Neural cell (in vitro differentiated cells): ENCODE measurements at regions not wholly inside any gene's neighbourhood (a gene's known extent, or its start where the extent isn't known, plus 50 kb on each side); places are given as distances from the start of the nearest gene placed in this dataset.

Experiments
- H2AFZ ChIP-seq: fragments of 200-600, 300-800 bp; sonication (generic), shearing (Covaris generic); 2 replicates; pipeline ENCODE4 v1.6.0; 2014; ENCODE audit warnings: low read depth, mild to moderate bottlenecking, antibody characterized with exemption, low read length, moderate library complexity
- H3F3A ChIP-seq: fragments of 200-600 bp; shearing (Covaris generic); 2 replicates; pipeline ENCODE4 v1.6.1; 2016; ENCODE audit warnings: mild to moderate bottlenecking, moderate library complexity, mixed read lengths, antibody characterized with exemption, low read length; ENCODE audit not compliant: insufficient read depth, poor library complexity, severe bottlenecking
- H3K27ac ChIP-seq: fragments of 200-600, 300-800 bp; sonication (generic), shearing (Covaris generic); 2 replicates; pipeline ENCODE4 v1.5.1; 2014; ENCODE audit warnings: mild to moderate bottlenecking, low read length, moderate library complexity
- H3K27me3 ChIP-seq: fragments of 300-800, 200-600 bp; sonication (generic), shearing (Covaris generic); 2 replicates; pipeline ENCODE4 v1.6.0; 2014; ENCODE audit warnings: mild to moderate bottlenecking, low read depth, low read length, moderate library complexity; ENCODE audit not compliant: insufficient read depth
- H3K36me3 ChIP-seq: fragments of 300-800, 200-600 bp; sonication (generic), shearing (Covaris generic); 2 replicates; pipeline ENCODE4 v1.5.1; 2014; ENCODE audit warnings: mild to moderate bottlenecking, antibody characterized with exemption, low read length, moderate library complexity; ENCODE audit not compliant: insufficient read depth
- H3K4me2 ChIP-seq: fragments of 300-800, 200-600 bp; sonication (generic), shearing (Covaris generic); 2 replicates; pipeline ENCODE4 v1.6.0; 2014; ENCODE audit warnings: mild to moderate bottlenecking, low read length
- H3K4me3 ChIP-seq: fragments of 300-800, 200-600 bp; sonication (generic), shearing (Covaris generic); 2 replicates; pipeline ENCODE4 v1.5.1; 2014; ENCODE audit warnings: mild to moderate bottlenecking, low read length, moderate library complexity
- H3K79me2 ChIP-seq: fragments of 200-600 bp; shearing (Covaris generic); replicated peaks from 2 replicates; pipeline ENCODE4 v1.6.0; 2014; ENCODE audit warnings: mild to moderate bottlenecking, low read length, moderate library complexity; ENCODE audit not compliant: insufficient read depth
- H3K9ac ChIP-seq: fragments of 300-800, 200-600 bp; sonication (generic), shearing (Covaris generic); 2 replicates; pipeline ENCODE4 v1.6.1; 2016; ENCODE audit warnings: mild to moderate bottlenecking, low read length, mixed read lengths
- H3K9me2 ChIP-seq: fragments of 200-600 bp; shearing (Covaris generic); 2 replicates; pipeline ENCODE4 v1.6.1; 2016; ENCODE audit warnings: mild to moderate bottlenecking, low read length, mixed read lengths; ENCODE audit not compliant: insufficient read depth
- H3K9me3 ChIP-seq: fragments of 200-600, 300-800 bp; sonication (generic), shearing (Covaris generic); 2 replicates; pipeline ENCODE4 v1.6.1; 2016; ENCODE audit warnings: mild to moderate bottlenecking, mixed run types, low read length, moderate library complexity, mixed read lengths
- H4K20me1 ChIP-seq: fragments of 200-600 bp; shearing (Covaris generic); 2 replicates; pipeline ENCODE4 v1.6.1; 2016; ENCODE audit warnings: mild to moderate bottlenecking, mixed run types; ENCODE audit not compliant: insufficient read depth
- EP300 ChIP-seq: fragments of 450-650 bp; conservative IDR thresholded peaks from 2 replicates; pipeline ENCODE4 v1.6.1; 2014; ENCODE audit warnings: antibody characterized with exemption, mild to moderate bottlenecking, moderate library complexity; ENCODE audit not compliant: poor library complexity, severe bottlenecking
- EZH2 ChIP-seq: fragments of 200-600, 300-800 bp; shearing (Covaris generic), sonication (generic); IDR thresholded peaks from 2 replicates; pipeline ENCODE4 v1.6.1; 2014; ENCODE audit warnings: antibody characterized with exemption, low read length, borderline replicate concordance, mild to moderate bottlenecking; ENCODE audit not compliant: insufficient read depth, poor library complexity, severe bottlenecking
- MXI1 ChIP-seq: fragments of 450-650 bp; conservative IDR thresholded peaks from 2 replicates; pipeline ENCODE4 v1.6.1; 2014; ENCODE audit warnings: antibody characterized with exemption, mild to moderate bottlenecking; ENCODE audit not compliant: poor library complexity, severe bottlenecking
- POLR2AphosphoS5 ChIP-seq: IDR thresholded peaks from 2 replicates; pipeline ENCODE4 v1.6.1; 2012
- RAD21 ChIP-seq: fragments of 450-650 bp; conservative IDR thresholded peaks from 2 replicates; pipeline ENCODE4 v1.6.1; 2014; ENCODE audit warnings: antibody characterized with exemption, mild to moderate bottlenecking, moderate library complexity
- SMC3 ChIP-seq: fragments of 450-650 bp; conservative IDR thresholded peaks from 2 replicates; pipeline ENCODE4 v1.6.1; 2014; ENCODE audit warnings: antibody characterized with exemption, mild to moderate bottlenecking, moderate library complexity; ENCODE audit not compliant: poor library complexity
- TAF1 ChIP-seq: IDR thresholded peaks from 2 replicates; pipeline ENCODE4 v1.6.1; 2012; ENCODE audit warnings: low read depth
- TF ChIP-seq, protein P1 (sequence below): fragments of 450-650 bp; IDR thresholded peaks from 2 replicates; pipeline ENCODE4 v1.5.1; 2014; ENCODE audit warnings: antibody characterized with exemption, mild to moderate bottlenecking, moderate library complexity; ENCODE audit not compliant: poor library complexity, severe bottlenecking
- TF ChIP-seq, protein P2 (sequence below): IDR thresholded peaks from 2 replicates; pipeline ENCODE4 v1.6.1; 2012; ENCODE audit warnings: borderline replicate concordance

DNA sequence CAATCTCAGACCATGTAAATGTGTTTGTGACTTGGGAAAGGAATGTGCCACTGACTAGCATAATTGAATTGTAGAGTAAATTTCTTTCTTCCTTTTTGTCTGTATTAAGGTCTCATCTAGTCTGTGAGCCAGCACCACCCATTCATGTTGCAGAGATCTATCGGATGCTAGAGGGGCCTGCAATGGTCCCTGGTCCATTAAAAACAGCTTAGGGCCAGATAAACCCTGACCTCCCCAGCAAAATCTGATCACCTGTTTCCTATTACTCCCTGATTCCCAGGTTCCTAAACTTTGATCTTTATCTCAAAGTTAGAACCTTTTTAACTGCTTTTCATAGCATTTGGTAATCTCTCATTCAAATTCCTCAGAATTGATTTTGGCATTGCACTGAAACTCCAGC, 174.5 kb upstream of the POC5 start:
- no peaks in the 10 kb centered on the region for H3K9me3 ChIP-seq
- TF ChIP-seq TAF1 (no peak), RAD21 (no peak), POLR2AphosphoS5 (no peak), SMC3 (no peak), MXI1 (no peak), EP300 (no peak), EZH2 (no peak)
- TF ChIP-seq, protein P1, sequence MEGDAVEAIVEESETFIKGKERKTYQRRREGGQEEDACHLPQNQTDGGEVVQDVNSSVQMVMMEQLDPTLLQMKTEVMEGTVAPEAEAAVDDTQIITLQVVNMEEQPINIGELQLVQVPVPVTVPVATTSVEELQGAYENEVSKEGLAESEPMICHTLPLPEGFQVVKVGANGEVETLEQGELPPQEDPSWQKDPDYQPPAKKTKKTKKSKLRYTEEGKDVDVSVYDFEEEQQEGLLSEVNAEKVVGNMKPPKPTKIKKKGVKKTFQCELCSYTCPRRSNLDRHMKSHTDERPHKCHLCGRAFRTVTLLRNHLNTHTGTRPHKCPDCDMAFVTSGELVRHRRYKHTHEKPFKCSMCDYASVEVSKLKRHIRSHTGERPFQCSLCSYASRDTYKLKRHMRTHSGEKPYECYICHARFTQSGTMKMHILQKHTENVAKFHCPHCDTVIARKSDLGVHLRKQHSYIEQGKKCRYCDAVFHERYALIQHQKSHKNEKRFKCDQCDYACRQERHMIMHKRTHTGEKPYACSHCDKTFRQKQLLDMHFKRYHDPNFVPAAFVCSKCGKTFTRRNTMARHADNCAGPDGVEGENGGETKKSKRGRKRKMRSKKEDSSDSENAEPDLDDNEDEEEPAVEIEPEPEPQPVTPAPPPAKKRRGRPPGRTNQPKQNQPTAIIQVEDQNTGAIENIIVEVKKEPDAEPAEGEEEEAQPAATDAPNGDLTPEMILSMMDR: no peak
- TF ChIP-seq, protein P2, sequence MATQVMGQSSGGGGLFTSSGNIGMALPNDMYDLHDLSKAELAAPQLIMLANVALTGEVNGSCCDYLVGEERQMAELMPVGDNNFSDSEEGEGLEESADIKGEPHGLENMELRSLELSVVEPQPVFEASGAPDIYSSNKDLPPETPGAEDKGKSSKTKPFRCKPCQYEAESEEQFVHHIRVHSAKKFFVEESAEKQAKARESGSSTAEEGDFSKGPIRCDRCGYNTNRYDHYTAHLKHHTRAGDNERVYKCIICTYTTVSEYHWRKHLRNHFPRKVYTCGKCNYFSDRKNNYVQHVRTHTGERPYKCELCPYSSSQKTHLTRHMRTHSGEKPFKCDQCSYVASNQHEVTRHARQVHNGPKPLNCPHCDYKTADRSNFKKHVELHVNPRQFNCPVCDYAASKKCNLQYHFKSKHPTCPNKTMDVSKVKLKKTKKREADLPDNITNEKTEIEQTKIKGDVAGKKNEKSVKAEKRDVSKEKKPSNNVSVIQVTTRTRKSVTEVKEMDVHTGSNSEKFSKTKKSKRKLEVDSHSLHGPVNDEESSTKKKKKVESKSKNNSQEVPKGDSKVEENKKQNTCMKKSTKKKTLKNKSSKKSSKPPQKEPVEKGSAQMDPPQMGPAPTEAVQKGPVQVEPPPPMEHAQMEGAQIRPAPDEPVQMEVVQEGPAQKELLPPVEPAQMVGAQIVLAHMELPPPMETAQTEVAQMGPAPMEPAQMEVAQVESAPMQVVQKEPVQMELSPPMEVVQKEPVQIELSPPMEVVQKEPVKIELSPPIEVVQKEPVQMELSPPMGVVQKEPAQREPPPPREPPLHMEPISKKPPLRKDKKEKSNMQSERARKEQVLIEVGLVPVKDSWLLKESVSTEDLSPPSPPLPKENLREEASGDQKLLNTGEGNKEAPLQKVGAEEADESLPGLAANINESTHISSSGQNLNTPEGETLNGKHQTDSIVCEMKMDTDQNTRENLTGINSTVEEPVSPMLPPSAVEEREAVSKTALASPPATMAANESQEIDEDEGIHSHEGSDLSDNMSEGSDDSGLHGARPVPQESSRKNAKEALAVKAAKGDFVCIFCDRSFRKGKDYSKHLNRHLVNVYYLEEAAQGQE: no peak

DNA sequence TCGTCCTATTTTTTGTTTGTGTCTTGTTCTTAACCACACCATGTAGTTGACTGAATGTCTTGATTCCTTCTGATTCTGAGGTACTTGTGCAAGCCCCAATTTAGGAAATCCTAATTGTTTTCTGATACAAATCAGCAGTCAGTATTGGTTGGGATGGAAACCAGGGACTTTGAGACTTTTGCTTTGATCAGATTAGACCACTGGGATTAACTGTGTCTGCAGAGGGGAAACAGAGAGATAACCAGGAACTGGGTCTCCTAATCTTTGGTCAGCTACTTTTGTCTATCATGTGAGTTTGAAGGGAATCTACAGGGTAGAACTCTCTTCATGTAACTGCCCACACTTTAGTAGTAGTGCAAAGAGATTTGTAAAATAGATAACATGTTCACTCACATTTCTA, 173.8 kb upstream of the POC5 start:
- Histone ChIP-seq H3K79me2 (no peaks in the 10 kb centered on the region), H3K36me3 (no peaks in the 10 kb centered on the region), H4K20me1 (no peaks in the 10 kb centered on the region), H2AFZ (no peak overlapping the region), H3K27ac (no peak overlapping the region), H3F3A (no peaks in the 10 kb centered on the region), H3K4me3 (no peak overlapping the region), H3K9me2 (no peaks in the 10 kb centered on the region), H3K9ac (no peak overlapping the region), H3K4me2 (no peak overlapping the region), H3K27me3 (no peaks in the 10 kb centered on the region), H3K9me3 (no peaks in the 10 kb centered on the region)
- TF ChIP-seq, protein P2: no peak
- TF ChIP-seq SMC3 (no peak), EP300 (no peak), POLR2AphosphoS5 (no peak), TAF1 (no peak)
- TF ChIP-seq, protein P1: no peak

More for the DNA sequence above, 174.5 kb upstream of the POC5 start:
- Histone ChIP-seq H3K27me3 (no peaks in the 10 kb centered on the region), H3K9me2 (no peaks in the 10 kb centered on the region), H3K4me3 (no peak overlapping the region), H4K20me1 (no peaks in the 10 kb centered on the region), H3K36me3 (no peaks in the 10 kb centered on the region), H2AFZ (no peak overlapping the region), H3K4me2 (no peak overlapping the region), H3K9ac (no peak overlapping the region), H3K79me2 (no peaks in the 10 kb centered on the region), H3F3A (no peaks in the 10 kb centered on the region), H3K27ac (no peak overlapping the region)
